ENCODE measurements at regions not wholly inside any gene's neighbourhood (a gene's known extent, or its start where the extent isn't known, plus 50 kb on each side); places are given as distances from the start of the nearest gene placed in this dataset.
"Not testable (repeated sequence)": the region's sequence is repeated elsewhere in the genome, so short reads cannot be mapped to it uniquely, and the experiment has no call there.

DNA sequence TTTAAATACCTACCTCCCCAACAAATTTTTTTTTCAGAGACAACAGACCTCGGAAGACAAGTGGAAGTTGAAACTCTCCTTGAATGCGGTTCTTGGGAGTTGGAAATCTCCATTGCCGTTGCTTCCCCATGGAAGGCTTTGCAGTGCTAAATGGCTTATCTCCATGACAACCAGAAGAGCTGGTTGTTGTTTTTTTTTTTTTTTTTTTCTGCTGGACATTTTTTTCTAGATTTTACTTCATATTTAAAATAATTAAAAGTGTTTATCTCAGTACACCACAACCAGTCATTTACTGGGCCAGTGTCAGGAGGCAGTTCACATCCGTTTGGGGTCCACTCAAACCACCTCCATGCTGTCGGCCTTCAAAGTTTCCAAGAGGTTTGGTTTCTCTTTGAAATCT is 348.5 kb upstream of the PRKCQ start:
- peaks cover 0 to 5% (median 0%) of the 10 kb centered on the region in 9 donors for H3K27me3 ChIP-seq
- TF ChIP-seq POLR2A (IDR thresholded peaks at IDR 0.05) (no peak), CTCF (IDR thresholded peaks at IDR 0.05) (no peak)
- intact Hi-C loops (cut with DNase I), result loop anchor here in 3 of 10 donors (5.0 to 10.0 kb wide), 3 partner anchors 196 to 489 kb away; partner anchors contain the start of gene SFMBT2 (in 1 of the 3)
- no peak for ATAC-seq
- H3K4me1 ChIP-seq, result peaks cover 0 to 45% (median 4%) of the 10 kb centered on the region in 12 donors
- peak overlapping the region in 1 of 12 donors; percentile 63 for H3K27ac ChIP-seq
- H3K36me3 ChIP-seq, result no peaks in the 10 kb centered on the region
- DNase-seq, result no peak
- 62 to 67% (median 66%) methylated on average over 5 of the region's 5 CpGs for WGBS, 4 donors
- H3K4me3 ChIP-seq, result no peak overlapping the region
- no peaks in the 10 kb centered on the region for H3K9me3 ChIP-seq

GRCh38 chr10:6926971-6927370 is 346.9 kb upstream of the PRKCQ start:
- Histone ChIP-seq H3K4me1 (peaks cover 0 to 45% (median 4%) of the 10 kb centered on the region in 12 donors), H3K27me3 (no peaks in the 10 kb centered on the region), H3K27ac (peak overlapping the region in 1 of 12 donors; percentile 68), H3K9me3 (no peaks in the 10 kb centered on the region), H3K4me3 (no peak overlapping the region), H3K36me3 (no peaks in the 10 kb centered on the region)
- intact Hi-C loops (cut with DNase I), result loop anchor here in 3 of 10 donors (5.0 to 10.0 kb wide), 3 partner anchors 198 to 490 kb away; partner anchors contain the start of gene SFMBT2 (in 1 of the 3)
- DNase-seq (no peak), ATAC-seq (no peak)
- TF ChIP-seq CTCF (IDR thresholded peaks at IDR 0.05) (no peak), POLR2A (IDR thresholded peaks at IDR 0.05) (no peak)
- WGBS, 4 donors, result 80 to 92% (median 87%) methylated on average over 2 of the region's 2 CpGs

DNA sequence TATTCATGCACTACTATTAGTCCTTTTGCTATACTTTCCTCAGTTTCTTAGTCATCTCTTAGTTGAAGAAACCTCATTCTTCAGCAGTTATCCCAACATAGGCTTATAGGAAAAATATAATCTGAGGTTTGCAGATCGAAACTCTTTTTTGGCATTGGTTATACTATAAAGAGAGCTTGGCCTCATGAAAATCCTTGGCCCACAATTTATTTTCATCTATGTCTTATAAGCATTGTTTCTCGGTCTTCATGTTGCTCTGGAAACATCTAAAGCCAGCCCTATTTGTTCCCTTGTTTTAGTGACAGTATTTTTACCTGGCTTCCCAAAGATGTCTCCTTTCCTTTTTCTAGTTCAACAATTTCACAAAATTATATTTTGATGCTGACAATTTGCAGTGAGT is 345.1 kb upstream of the PRKCQ start:
- no peak for ATAC-seq
- no peaks in the 10 kb centered on the region for H3K9me3 ChIP-seq
- H3K27me3 ChIP-seq, result no peaks in the 10 kb centered on the region
- H3K36me3 ChIP-seq, result no peaks in the 10 kb centered on the region
- H3K4me1 ChIP-seq, result peaks cover 0 to 50% (median 5%) of the 10 kb centered on the region in 12 donors
- intact Hi-C loops (cut with DNase I), result loop anchor here in 3 of 10 donors (5.0 to 10.0 kb wide), 3 partner anchors 200 to 492 kb away; partner anchors contain the start of gene SFMBT2 (in 1 of the 3)
- no peak overlapping the region for H3K27ac ChIP-seq
- H3K4me3 ChIP-seq, result no peak overlapping the region
- DNase-seq, result no peak
- WGBS, 4 donors, result 81 to 90% (median 88%) methylated on average over 2 of the region's 2 CpGs
- TF ChIP-seq POLR2A (IDR thresholded peaks at IDR 0.05), result no peak
- no peak for TF ChIP-seq CTCF (IDR thresholded peaks at IDR 0.05)

DNA sequence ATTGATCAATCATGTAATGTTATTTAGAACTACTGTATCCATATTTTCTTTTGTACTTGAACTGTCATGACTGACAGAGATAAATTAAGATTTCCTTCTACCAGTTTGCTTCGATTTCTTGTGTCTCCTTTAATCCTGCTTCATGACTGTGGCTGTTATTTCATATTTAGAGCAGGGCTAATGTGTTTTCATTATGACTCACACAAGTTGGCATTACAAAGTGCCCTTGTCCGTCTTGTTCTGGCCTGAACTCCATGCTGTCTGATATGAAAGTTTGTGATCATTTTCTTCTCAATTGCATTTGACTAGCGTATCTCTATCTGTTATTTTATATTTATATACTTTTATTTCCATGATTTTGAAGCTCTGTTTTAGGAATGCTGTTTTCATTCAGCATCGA is 344.1 kb upstream of the PRKCQ start:
- no peak for TF ChIP-seq CTCF (IDR thresholded peaks at IDR 0.05)
- no peak for TF ChIP-seq POLR2A (IDR thresholded peaks at IDR 0.05)
- no peaks in the 10 kb centered on the region for H3K36me3 ChIP-seq
- no peaks in the 10 kb centered on the region for H3K27me3 ChIP-seq
- H3K4me3 ChIP-seq, result no peak overlapping the region
- peak in 3 of 4 donors; percentile 79 to 84 (median 81) for ATAC-seq
- no peak for DNase-seq
- no peaks in the 10 kb centered on the region for H3K9me3 ChIP-seq
- intact Hi-C loops (cut with DNase I), result loop anchor here in 6 of 10 donors (5.0 to 10.0 kb wide), 4 partner anchors 201 to 493 kb away; partner anchors contain the start of gene SFMBT2 (in 2 of the 6)
- peak overlapping the region in 3 of 12 donors; percentile 12 to 64 (median 32) for H3K27ac ChIP-seq
- peaks cover 0 to 52% (median 2%) of the 10 kb centered on the region in 12 donors for H3K4me1 ChIP-seq
- 38 to 72% (median 44%) methylated on average over 4 of the region's 4 CpGs for WGBS, 4 donors

- 83 to 91% (median 87%) methylated on average over 16 of the region's 16 CpGs for WGBS, 4 donors
- DNase-seq, H3K27me3 ChIP-seq, H3K9me3 ChIP-seq, H3K4me3 ChIP-seq, H3K27ac ChIP-seq, H3K36me3 ChIP-seq, ATAC-seq: not testable (repeated sequence)
- H3K4me1 ChIP-seq, result peaks cover 0 to 20% (median 1%) of the 10 kb centered on the region in 12 donors
- intact Hi-C loops (cut with DNase I), result loop anchor here in 7 of 10 donors (2.0 to 10.0 kb wide), 5 partner anchors 204 to 496 kb away; partner anchors contain the start of gene SFMBT2 (in 2 of the 7)
Observed at GRCh38 chr10:6921026-6921425, 340.9 kb upstream of the PRKCQ start.
